Panc1 (cell line): ENCODE measurements at regions not wholly inside any gene's neighbourhood (a gene's known extent, or its start where the extent isn't known, plus 50 kb on each side); places are given as distances from the start of the nearest gene placed in this dataset.

Experiments used
- ATAC-seq: fragments of 200-7000 bp; cut with Tn5 transposase; 2 replicates; pipeline ENCODE4 v1.9.1; 2020; ENCODE audit warnings: mild to moderate bottlenecking, moderate library complexity
- BruUV-seq: library from RNA; stranded (reverse); fragments of 400-500 nt; replicated peaks from 2 replicates; lab custom pipeline; 2021; lab: Mats Ljungman, UMichigan
- CTCF ChIA-PET: fragments of 300-600 bp; sonication (Branson Sonifier 250); formaldehyde crosslinking; loops from one replicate; lab custom pipeline; 2022; ENCODE audit warnings: antibody characterized with exemption; lab: Charles Lee
- POLR2A ChIA-PET: fragments of 300-600 bp; sonication (Branson Sonifier 250); formaldehyde crosslinking; loops from one replicate; lab custom pipeline; 2022; ENCODE audit warnings: antibody characterized with exemption; lab: Charles Lee
- DNase-seq: peaks from one replicate; pipeline ENCODE4 v3.0.0-alpha.2; 2010; ENCODE audit warnings: low read depth, low spot score
- H3K27ac ChIP-seq: 2 replicates; pipeline ENCODE4 v1.5.1; 2011; ENCODE audit warnings: mild to moderate bottlenecking, low read length, inconsistent platforms
- H3K27me3 ChIP-seq: fragments of 200-500 bp; sonication (Bioruptor generic); 2 replicates; pipeline ENCODE4 v1.6.0; 2014; ENCODE audit warnings: low read length, inconsistent platforms; ENCODE audit not compliant: control insufficient read depth, insufficient read depth
- H3K36me3 ChIP-seq: fragments of 200-500 bp; sonication (Bioruptor generic); 2 replicates; pipeline ENCODE4 v1.5.1; 2014; ENCODE audit warnings: inconsistent platforms, mild to moderate bottlenecking, low read length, moderate library complexity; ENCODE audit not compliant: control insufficient read depth, insufficient read depth
- H3K4me1 ChIP-seq: 2 replicates; pipeline ENCODE4 v1.5.1; 2011; ENCODE audit warnings: inconsistent platforms, mild to moderate bottlenecking, low read length, moderate library complexity; ENCODE audit not compliant: control insufficient read depth, insufficient read depth
- H3K4me3 ChIP-seq, 2 experiments: 2 replicates each; pipeline ENCODE4 v1.5.1; 2011 to 2012; ENCODE audit warnings: low read depth in 2 of 2, low read length in 2 of 2, mild to moderate bottlenecking in 2 of 2, inconsistent platforms in 1 of 2, moderate library complexity in 1 of 2
- H3K9me3 ChIP-seq: fragments of 200-500 bp; sonication (Bioruptor generic); 2 replicates; pipeline ENCODE4 v1.5.1; 2014; ENCODE audit warnings: low read depth, mild to moderate bottlenecking, inconsistent platforms, low read length, moderate library complexity; ENCODE audit not compliant: control insufficient read depth, insufficient read depth
- CTCF ChIP-seq: fragments of 450-650 bp; IDR thresholded peaks from 2 replicates; pipeline ENCODE4 v1.5.1; 2017; ENCODE audit warnings: mild to moderate bottlenecking
- POLR2AphosphoS5 ChIP-seq: IDR thresholded peaks from 2 replicates; pipeline ENCODE4 v1.6.1; 2012; ENCODE audit warnings: mild to moderate bottlenecking, low read depth, low read length, moderate library complexity
- REST ChIP-seq, 2 experiments: IDR thresholded peaks; 2 replicates each; pipeline ENCODE4 v1.6.1; 2011 to 2012; ENCODE audit warnings: low read depth in 2 of 2, control low read depth in 1 of 2, low read length in 1 of 2, mild to moderate bottlenecking in 1 of 2, moderate library complexity in 1 of 2; ENCODE audit not compliant: insufficient read depth in 1 of 2
- SIN3A ChIP-seq: IDR thresholded peaks from 2 replicates; pipeline ENCODE4 v1.6.1; 2012; ENCODE audit warnings: low read depth, mild to moderate bottlenecking, low read length, moderate library complexity, borderline replicate concordance; ENCODE audit not compliant: insufficient read depth
- TCF7L2 ChIP-seq: IDR thresholded peaks from 2 replicates; pipeline ENCODE4 v1.6.1; 2011; ENCODE audit warnings: mild to moderate bottlenecking, low read depth, low read length, inconsistent platforms
- in situ Hi-C: cut with HindIII; loops from 2 replicates; pipeline ENCODE4 v1.10.0; 2016; ENCODE audit warnings: low sequenced_read_pairs, low pct_unique_long_range_greater_than_20kb
- intact Hi-C: fragments of 100-400 bp; cut with micrococcal nuclease; formaldehyde crosslinking; loops from one replicate; pipeline ENCODE4 v1.10.0; 2022; ENCODE audit not compliant: unreplicated experiment

- H3K27me3 ChIP-seq = peaks cover 9% of the 10 kb centered on the region
- no peaks in the 10 kb centered on the region for H3K9me3 ChIP-seq
- ChIA-PET CTCF (no interaction called here), POLR2A (no interaction called here)
- no TSS peak for BruUV-seq
- H3K4me3 ChIP-seq = no peak overlapping the region
- H3K36me3 ChIP-seq = no peaks in the 10 kb centered on the region
- intact Hi-C loops (no loop called here), in situ Hi-C loops (no loop called here)
- TF ChIP-seq TCF7L2 (no peak), REST (IDR thresholded peaks at IDR 0.05; ENCODE audit: insufficient read depth in 1 of 2, low read depth in 2 of 2, low read length in 1 of 2) (no peak), CTCF (no peak), POLR2AphosphoS5 (no peak)
- no peaks in the 10 kb centered on the region for H3K4me1 ChIP-seq
- H3K27ac ChIP-seq = no peak overlapping the region
- DNase-seq = no peak
- ATAC-seq = no peak
Measured at GRCh38 chr10:45095286-45095685, 94.6 kb downstream of the ZNF22 start.

- H3K4me1 ChIP-seq = no peaks in the 10 kb centered on the region
- H3K36me3 ChIP-seq = no peaks in the 10 kb centered on the region
- no TSS peak for BruUV-seq
- no peaks in the 10 kb centered on the region for H3K9me3 ChIP-seq
- ATAC-seq = no peak
- ChIA-PET CTCF (no interaction called here), POLR2A (no interaction called here)
- H3K27ac ChIP-seq = no peak overlapping the region
- no peak overlapping the region for H3K4me3 ChIP-seq
- TF ChIP-seq REST (IDR thresholded peaks at IDR 0.05; ENCODE audit: insufficient read depth in 1 of 2, low read depth in 2 of 2, low read length in 1 of 2) (no peak), TCF7L2 (no peak), POLR2AphosphoS5 (no peak), SIN3A (no peak), CTCF (no peak)
- H3K27me3 ChIP-seq = peaks cover 9% of the 10 kb centered on the region
- no peak for DNase-seq
- intact Hi-C loops = no loop called here
- in situ Hi-C loops = no loop called here
Measured at GRCh38 chr10:45096001-45096400, 95.3 kb downstream of the ZNF22 start.
